OCI-LY3 (cell line): ENCODE measurements at regions not wholly inside any gene's neighbourhood (a gene's known extent, or its start where the extent isn't known, plus 50 kb on each side); places are given as distances from the start of the nearest gene placed in this dataset.

ENCODE experiments used
- EZH2phosphoT487 ChIP-seq: fragments of 200-600 bp; shearing (Covaris generic); IDR thresholded peaks from 2 replicates; pipeline ENCODE4 v1.6.1; 2018; ENCODE audit warnings: antibody characterized with exemption, mixed run types, low read depth
- TF ChIP-seq, protein P1 (sequence below): fragments of 200-600, 300-600 bp; sonication (generic); IDR thresholded peaks from 2 replicates; pipeline ENCODE4 v1.5.1; 2014; ENCODE audit warnings: antibody characterized with exemption, low read length, low read depth

DNA sequence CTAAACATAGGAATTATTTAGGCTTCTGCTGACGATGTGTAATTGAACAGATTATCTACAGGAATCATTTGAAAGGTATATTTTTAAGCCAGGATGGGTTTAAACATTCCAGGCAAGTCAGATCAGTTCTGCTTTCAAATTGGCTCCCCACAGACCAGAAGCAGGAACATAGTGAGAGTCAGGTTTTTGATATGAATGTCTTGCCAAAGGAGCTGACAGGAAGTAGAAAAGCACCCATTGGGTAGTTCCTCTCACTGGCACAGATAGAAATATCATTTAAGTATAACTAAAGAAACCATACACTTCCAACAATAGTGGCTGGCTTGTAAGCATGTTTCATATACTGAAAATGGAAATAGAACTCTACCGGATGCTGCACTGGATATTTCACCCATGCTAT is 95.2 kb downstream of the CLDN1 start:
- TF ChIP-seq, protein P1, sequence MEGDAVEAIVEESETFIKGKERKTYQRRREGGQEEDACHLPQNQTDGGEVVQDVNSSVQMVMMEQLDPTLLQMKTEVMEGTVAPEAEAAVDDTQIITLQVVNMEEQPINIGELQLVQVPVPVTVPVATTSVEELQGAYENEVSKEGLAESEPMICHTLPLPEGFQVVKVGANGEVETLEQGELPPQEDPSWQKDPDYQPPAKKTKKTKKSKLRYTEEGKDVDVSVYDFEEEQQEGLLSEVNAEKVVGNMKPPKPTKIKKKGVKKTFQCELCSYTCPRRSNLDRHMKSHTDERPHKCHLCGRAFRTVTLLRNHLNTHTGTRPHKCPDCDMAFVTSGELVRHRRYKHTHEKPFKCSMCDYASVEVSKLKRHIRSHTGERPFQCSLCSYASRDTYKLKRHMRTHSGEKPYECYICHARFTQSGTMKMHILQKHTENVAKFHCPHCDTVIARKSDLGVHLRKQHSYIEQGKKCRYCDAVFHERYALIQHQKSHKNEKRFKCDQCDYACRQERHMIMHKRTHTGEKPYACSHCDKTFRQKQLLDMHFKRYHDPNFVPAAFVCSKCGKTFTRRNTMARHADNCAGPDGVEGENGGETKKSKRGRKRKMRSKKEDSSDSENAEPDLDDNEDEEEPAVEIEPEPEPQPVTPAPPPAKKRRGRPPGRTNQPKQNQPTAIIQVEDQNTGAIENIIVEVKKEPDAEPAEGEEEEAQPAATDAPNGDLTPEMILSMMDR, result no peak
- TF ChIP-seq EZH2phosphoT487, result no peak
